GM12873 (cell line): ENCODE measurements at regions not wholly inside any gene's neighbourhood (a gene's known extent, or its start where the extent isn't known, plus 50 kb on each side); places are given as distances from the start of the nearest gene placed in this dataset.

ENCODE experiments used
- TF ChIP-seq, protein P1 (sequence below): IDR thresholded peaks from 2 replicates; pipeline ENCODE4 v1.5.1; 2012; ENCODE audit warnings: low read depth, mild to moderate bottlenecking, moderate library complexity, low read length, control low read depth; ENCODE audit not compliant: insufficient read depth; ENCODE audit errors: missing control alignments

DNA sequence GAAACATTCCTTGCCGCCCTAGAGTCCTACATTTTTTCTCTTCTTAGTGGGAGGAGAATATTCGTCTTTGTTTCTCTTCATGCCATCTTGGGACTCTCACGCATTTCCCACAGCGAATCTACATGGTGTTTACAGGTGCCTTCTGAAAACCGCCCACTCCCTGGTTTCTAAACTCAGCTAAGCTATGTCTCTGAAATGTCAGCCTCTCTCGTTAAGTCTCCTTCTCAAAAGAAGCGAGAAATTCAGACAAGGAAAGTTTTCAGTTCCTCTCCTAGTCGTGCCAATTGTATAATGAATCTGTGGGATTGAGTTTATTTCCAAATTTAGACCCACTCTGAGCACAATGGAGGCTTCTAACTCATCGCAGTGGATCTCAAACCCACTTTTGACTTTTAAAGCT lies 186.8 kb upstream of the NFIB start:
- TF ChIP-seq, protein P1, sequence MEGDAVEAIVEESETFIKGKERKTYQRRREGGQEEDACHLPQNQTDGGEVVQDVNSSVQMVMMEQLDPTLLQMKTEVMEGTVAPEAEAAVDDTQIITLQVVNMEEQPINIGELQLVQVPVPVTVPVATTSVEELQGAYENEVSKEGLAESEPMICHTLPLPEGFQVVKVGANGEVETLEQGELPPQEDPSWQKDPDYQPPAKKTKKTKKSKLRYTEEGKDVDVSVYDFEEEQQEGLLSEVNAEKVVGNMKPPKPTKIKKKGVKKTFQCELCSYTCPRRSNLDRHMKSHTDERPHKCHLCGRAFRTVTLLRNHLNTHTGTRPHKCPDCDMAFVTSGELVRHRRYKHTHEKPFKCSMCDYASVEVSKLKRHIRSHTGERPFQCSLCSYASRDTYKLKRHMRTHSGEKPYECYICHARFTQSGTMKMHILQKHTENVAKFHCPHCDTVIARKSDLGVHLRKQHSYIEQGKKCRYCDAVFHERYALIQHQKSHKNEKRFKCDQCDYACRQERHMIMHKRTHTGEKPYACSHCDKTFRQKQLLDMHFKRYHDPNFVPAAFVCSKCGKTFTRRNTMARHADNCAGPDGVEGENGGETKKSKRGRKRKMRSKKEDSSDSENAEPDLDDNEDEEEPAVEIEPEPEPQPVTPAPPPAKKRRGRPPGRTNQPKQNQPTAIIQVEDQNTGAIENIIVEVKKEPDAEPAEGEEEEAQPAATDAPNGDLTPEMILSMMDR: no peak

DNA sequence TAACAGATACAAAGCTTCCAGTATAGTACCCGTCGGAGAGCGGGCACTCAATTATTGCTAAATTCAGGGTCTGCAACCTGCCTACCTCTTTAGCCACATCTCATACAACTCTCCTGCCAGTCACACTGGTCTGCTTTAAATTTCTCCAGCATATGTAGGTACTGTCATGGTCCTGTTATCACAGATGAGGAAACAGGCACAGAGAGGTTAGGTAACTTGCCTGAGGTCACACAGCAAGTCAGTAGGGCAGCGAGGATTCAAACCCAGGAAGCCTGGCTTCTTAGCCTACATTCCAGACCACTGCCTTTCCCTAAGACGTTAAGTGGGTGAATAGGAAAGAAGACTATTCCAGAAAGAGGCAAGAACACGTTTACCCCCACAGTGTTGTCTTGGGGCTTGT lies 186.0 kb upstream of the NFIB start:
- TF ChIP-seq, protein P1: no peak

DNA sequence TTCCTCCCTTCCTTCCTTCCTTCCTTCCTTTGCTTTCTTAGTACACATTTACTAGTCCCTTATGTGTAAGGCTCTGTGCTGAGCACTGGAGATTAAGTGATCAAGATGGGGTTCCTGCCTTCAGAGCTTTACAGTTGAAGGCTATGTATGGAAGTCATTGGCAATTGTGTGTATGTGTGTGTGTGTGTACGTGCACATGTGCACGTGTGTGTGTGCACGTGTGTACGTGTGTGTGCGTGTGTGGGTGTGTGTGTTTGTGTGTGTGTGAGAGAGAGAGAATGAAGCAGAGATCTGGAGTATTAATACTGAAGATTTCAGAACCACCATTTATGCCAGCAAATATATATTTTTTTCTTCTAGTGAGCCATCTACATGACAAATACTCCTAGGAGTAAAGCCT lies 184.9 kb upstream of the NFIB start:
- TF ChIP-seq, protein P1: no peak

DNA sequence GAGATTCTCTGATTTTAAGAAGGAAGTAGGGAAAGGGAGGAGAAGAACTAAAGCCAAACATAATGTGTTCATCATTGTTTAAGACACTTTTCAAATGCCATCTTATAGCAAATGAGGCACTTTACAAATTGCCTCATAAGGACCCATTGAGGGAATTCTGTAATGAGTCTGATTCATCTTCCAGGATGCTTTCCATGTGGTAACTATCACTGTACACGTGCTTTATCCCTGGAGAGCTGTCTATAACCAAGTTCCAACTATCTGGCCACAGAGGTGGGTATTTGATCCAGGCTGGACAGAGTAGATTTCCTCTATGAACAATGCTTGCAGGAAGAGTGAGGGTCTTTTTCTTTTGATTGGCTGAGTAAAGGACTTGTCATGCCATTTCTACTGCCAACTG lies 183.5 kb upstream of the NFIB start:
- TF ChIP-seq, protein P1: no peak

DNA sequence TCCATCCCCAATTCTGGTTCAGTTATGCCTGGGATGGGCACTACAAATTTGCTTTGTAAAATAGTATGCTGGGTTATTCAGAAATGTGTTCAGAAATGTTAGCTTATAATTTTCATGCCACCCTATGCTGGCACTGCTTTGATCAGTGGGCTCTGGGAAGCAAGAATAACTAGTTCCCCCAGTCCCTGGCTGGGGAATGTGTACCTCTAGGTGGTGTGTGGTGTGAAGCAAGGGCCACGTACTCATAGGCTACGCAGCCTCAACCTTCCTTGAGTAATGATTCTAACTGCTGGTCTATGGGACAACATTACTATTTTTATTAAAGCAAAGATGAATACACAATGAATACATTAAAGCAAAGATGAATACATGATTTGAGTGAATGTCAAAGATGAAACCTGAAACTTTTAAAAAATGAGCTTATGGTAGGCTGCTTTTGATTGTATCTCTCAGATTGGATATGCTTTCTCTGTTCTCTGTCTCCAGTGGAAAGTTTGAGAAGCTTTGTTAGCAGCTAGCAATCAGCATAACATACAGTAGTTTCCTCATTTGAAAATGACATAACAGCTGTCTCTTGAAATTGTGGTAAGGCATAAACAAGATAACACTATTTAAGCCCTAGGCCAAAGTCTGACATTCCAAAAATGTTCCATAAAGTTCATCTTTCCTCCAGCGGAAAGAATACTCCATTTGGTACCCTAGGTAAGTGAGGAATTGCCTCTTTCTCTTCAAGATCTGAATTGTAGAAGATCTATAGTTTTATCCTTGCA lies 174.7 kb upstream of the NFIB start:
- TF ChIP-seq, protein P1: no peak

DNA sequence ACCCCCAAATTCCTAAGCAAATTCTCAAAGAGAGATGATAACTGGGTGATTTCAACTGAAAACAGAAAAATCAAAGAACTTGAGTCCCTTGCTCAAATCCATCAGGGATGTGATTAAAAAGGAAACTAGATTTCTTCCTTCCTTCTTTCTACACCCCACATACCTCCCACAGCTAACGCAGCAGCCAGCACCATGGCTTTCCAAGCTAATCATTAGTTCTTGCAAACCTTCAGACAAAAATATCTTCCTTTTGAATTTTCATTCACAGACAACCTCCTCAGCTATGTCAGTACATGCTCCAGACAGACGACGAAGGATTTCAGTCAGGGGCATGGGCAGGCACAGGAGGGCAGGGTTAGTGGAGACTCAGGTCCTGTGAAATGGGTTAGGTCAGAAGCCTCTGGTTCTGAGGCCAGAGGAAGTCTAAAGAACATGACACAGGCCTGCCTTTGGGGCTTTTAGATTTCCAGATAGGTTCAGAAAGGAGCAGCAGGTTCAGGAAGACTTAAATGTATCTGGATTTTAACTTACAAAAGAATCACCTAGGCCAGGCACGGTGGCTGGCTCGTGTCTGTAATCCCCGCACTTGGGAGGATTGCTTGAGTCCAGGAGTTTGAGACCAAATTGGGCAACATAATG lies 173.7 kb upstream of the NFIB start:
- TF ChIP-seq, protein P1: no peak

DNA sequence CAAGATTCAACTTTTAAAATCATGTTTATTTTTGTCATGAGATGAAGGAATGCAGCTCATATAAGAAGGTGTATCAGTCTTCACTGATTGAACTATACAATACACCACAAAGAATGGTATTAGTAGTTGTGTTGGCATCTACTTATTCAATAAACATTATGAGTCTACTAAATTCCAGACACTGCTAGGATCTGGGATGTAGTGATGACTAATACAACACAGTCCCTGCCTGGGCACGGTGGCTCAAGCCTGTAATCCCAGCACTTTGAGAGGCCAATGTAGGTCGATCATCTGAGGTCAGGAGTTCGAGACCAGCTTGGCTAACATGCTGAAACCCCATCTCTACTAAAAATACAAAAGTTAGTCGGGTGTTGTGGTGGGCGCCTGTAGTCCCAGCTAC lies 171.4 kb upstream of the NFIB start:
- TF ChIP-seq, protein P1: no peak
